Left forelimb (tissue), 1 donor: ENCODE measurements at regions not wholly inside any gene's neighbourhood (a gene's known extent, or its start where the extent isn't known, plus 50 kb on each side); places are given as distances from the start of the nearest gene placed in this dataset.

Experiments used
- DNase-seq: peaks from one replicate; pipeline ENCODE4 v3.0.0-alpha.2; 2018; ENCODE audit warnings: low spot score

- DNase-seq, result no peak
These were observed 67.3 kb upstream of the KLF6 start for GRCh38 chr10:3852147-3852904.

DNA sequence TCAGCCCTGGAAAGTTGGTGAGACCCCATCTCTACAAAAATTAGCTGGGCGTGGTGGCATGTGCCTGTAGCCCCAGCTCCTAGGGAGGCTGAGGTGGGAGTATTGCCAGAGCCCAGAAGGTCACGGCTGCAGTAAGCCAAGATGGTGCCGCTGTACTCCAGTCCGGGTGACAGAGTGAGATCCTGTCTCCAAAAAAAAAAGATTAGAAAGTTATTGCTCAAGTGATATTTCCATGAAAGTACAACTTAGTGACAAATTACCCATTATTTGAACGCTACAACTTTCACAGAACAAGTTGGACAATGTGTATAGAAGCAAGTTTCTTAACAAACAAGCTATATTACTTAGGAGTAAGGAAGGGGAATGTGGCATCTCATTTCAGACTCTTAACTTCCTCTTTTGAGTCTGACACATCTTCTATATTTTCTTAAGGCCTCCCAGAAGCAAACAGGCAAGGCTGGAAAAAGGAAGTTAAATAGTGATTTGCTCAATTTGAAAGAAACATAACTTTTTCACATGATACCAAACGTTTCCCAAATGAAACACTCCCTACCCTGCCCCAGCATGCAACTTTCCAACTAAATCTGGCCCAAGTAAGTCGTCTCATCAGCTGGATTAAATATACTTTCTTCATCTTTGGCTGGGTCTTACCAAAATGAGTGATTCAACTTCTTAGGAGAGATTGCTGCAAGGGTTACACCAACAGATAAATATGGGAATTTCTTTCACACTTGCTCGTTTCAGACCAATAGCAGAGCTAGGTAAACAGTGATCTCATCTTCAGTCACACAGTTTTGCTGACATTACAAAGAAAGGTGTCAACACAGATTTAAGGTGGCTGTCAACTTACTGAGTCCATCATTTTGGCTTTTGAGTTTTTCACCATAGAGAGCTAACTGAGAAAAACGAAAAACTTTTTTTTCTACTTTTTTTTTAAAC, 66.3 kb upstream of the KLF6 start:
- DNase-seq, result no peak

- no peak for DNase-seq
These were observed 64.0 kb upstream of the KLF6 start for GRCh38 chr10:3848775-3849635.

GRCh38 chr10:3848005-3848774, 63.2 kb upstream of the KLF6 start:
- no peak for DNase-seq

DNA sequence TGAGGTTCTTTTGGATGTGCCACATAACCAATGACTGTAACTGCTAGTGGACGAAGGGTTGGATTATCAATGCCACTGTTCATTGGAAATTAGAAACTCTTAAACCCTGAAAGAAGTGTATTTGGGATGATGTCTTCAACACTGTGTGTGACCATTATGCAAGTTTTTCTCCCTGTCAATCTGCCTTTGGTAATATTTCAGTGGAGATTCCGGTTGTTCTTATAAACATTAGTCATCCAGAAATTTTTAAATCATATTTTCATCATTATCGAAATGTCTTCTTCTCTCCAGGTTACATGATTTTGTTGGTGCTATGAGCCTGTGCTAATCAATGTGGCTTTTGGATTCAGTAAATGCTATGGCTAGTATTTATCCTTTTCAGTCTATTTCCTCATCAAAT, 61.7 kb upstream of the KLF6 start:
- no peak for DNase-seq

DNA sequence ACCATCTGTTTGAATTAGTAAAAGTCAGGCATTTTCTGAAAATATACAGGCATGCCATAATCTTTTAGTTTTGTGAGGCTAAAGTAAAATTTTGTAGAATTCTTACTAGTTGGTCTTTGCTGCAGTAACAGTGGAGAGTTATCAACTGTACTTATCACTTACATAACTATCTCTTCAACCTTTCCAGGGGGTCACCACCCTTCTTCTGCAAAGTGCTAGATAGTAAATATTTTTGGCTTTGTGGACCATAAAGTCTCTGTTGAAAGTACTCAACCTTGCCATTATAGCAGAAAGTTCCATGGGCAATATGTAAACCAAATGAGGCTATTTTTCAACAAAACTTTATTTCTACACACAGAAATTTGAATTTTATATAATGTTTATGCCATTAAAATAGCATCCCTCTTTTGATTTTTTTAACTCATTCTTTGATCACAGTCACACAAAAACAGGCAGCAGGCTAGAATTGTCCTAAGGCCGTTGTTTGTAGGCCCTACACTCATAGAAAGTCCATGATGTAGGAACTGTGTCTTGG, 59.5 kb upstream of the KLF6 start:
- DNase-seq, result no peak

DNA sequence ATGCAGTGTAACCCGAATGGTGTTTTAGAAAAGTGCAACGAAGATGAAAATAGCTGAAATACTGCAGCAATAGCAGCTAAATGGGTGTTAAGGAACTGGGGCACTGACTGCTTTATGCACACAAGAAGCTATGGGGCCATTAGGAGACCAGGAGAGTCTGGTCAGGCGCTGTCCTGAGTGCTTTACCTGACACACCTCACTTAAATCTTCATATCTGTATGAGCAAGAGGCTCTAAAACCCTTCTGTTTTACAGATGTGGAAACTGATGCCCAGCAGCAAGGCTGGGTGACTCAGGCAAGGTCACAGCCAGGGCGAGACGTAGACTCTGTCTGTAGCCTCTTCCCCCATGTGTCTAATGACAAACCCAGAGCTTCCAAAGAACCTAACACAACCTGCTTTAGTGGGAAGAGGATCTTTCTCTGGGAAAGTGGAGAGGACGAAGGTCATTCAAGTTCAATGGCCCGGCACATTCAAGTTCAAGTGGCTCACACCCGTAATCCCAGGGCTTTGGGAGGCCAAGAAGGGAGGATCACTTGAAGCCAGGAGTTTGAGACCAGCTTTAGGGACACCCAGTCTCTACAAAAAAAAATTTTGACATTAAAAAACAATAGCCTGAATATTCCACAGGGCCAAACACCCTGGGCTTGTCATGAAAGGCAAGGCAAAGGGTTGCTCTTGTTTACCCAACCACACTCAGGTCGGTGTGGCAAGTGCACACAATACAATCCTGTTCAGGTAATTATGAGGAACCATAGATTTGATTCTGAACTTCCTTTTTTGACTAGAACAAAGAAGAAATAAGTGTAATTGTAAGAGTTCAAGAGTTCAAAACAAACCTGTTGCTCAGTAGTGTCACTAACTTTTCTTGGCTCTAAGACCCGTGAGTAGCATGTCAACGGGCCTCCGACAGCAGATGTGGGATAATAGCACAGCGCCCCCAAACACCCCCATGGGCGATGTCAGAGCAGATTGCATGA, 53.7 kb upstream of the KLF6 start:
- no peak for DNase-seq

GRCh38 chr10:3837647-3838459, 52.8 kb upstream of the KLF6 start:
- DNase-seq, result no peak

DNA sequence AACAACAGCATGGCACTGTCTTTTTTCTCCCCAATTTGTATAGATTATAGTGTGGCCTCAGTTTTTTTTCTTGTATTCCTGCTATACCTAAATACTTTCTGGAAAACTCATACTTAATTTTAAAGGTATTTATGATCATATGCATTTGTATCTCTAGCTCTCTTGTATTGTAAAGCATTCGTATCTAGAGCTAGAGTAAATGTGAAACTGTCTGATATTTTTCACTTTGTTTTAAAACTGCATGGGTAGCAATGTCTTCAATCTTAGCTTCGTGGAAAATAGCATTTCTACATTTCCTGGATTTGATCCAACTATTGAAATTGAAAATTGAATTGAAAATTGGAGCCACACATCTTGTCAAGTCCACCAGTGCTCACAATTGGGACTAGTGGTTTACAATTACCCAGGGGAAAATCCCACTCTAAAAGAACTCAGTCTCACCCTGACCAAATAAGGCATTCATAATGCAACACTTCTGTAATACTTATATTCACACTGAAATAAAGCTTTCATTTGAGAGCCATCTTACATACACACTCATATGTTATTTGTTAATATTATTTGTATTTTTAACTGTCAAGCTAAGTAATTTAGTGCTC, 51.3 kb upstream of the KLF6 start:
- no peak for DNase-seq

DNA sequence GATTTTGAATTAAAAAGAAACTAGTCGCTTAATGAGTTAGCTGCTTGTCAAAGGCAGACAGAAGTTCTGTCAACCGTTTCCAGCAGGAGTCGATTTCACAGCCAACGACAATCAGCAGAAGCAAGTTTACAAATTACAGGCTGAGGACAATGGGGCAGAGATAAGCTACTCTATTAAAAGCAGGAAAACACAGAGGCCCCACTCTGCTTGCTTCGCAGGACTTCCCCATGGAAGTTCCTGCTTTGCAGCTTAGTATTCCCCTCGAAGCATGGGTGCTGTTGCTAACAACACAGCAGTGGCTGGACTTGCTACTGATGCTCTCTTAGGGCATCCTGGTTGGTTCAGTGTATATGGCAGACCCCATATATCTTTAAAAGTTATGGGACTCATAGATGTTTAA, 50.8 kb upstream of the KLF6 start:
- DNase-seq, result no peak

DNA sequence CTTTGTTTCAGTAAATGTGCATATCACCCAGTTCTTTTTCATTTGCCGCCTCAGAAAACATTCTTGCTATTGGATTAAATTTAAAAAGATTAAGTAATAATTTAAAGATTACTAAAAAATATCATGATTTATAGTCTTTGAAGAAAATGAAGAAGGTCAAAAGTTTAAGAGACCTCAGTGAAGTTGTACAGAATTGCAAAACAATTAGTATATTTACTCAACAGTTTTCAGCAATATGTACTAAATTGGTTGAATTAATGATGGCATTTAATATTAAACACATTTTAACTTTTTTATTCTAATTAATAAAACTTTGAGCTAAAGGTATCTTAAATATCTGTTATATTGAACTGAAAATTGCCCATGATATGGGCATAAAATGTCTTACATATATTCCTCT, 49.9 kb upstream of the KLF6 start:
- DNase-seq, result no peak
